Liver (tissue), 8 donors: ENCODE measurements at regions not wholly inside any gene's neighbourhood (a gene's known extent, or its start where the extent isn't known, plus 50 kb on each side); places are given as distances from the start of the nearest gene placed in this dataset.

Source experiments
- DNase-seq: peaks from one replicate; pipeline ENCODE4 v3.0.0-alpha.2; 2017; ENCODE audit warnings: low spot score
- H3K27ac ChIP-seq, 2 donors: one replicate each; pipeline ENCODE4 v1.7.0; 2013; ENCODE audit warnings: inconsistent platforms in 2 of 2, low read length in 2 of 2, control low read depth in 1 of 2, low read depth in 1 of 2, mild to moderate bottlenecking in 1 of 2
- H3K27me3 ChIP-seq, 4 donors: one replicate each; pipeline versions ENCODE4 v1.6.1 to v1.7.0; 2013; ENCODE audit warnings: low read length in 3 of 4, inconsistent platforms in 1 of 4, mild to moderate bottlenecking in 1 of 4, moderate library complexity in 1 of 4; ENCODE audit not compliant: control insufficient read depth in 4 of 4, insufficient read depth in 4 of 4
- H3K36me3 ChIP-seq, 4 donors: one replicate each; pipeline versions ENCODE4 v1.6.1 to v1.7.0; 2013; ENCODE audit warnings: low read length in 3 of 4, mild to moderate bottlenecking in 3 of 4, low read depth in 1 of 4, moderate library complexity in 1 of 4; ENCODE audit not compliant: control insufficient read depth in 4 of 4, insufficient read depth in 3 of 4
- H3K4me1 ChIP-seq, 4 donors: one replicate each; pipeline versions ENCODE4 v1.6.1 to v1.7.0; 2013; ENCODE audit warnings: low read length in 3 of 4, mild to moderate bottlenecking in 3 of 4, moderate library complexity in 1 of 4; ENCODE audit not compliant: control insufficient read depth in 4 of 4, insufficient read depth in 4 of 4
- H3K4me3 ChIP-seq, 3 donors: one replicate each; pipeline versions ENCODE4 v1.6.1 to v1.7.0; 2013; ENCODE audit warnings: low read length in 3 of 3, control low read depth in 1 of 3, low read depth in 1 of 3, mild to moderate bottlenecking in 1 of 3
- H3K9ac ChIP-seq, 2 donors: one replicate each; pipeline ENCODE4 v1.7.0; 2013; ENCODE audit warnings: low read length in 2 of 2, mild to moderate bottlenecking in 2 of 2, moderate library complexity in 2 of 2, control low read depth in 1 of 2, low read depth in 1 of 2
- H3K9me3 ChIP-seq, 4 donors: one replicate each; pipeline versions ENCODE4 v1.6.1 to v1.7.0; 2013; ENCODE audit warnings: low read length in 3 of 4; ENCODE audit not compliant: control insufficient read depth in 4 of 4
- EGR1 ChIP-seq, 2 donors: IDR thresholded peaks; 2 replicates each; pipeline ENCODE4 v1.6.1; 2016 to 2018; ENCODE audit warnings: antibody characterized with exemption in 2 of 2, low read depth in 2 of 2
- FOXA1 ChIP-seq: IDR thresholded peaks from 2 replicates; pipeline ENCODE4 v1.6.1; 2016; ENCODE audit warnings: antibody characterized with exemption
- GABPA ChIP-seq, 2 donors: IDR thresholded peaks in 1 of 2; conservative IDR thresholded peaks in 1 of 2; 2 replicates each; pipeline ENCODE4 v1.6.1; 2016; ENCODE audit warnings: antibody characterized with exemption in 2 of 2, mild to moderate bottlenecking in 1 of 2, moderate library complexity in 1 of 2
- HNF4A ChIP-seq, 2 donors: conservative IDR thresholded peaks; 2 replicates each; pipeline ENCODE4 v1.6.1; 2016; ENCODE audit warnings: antibody characterized with exemption in 2 of 2, mild to moderate bottlenecking in 2 of 2
- HNF4G ChIP-seq: IDR thresholded peaks from 2 replicates; pipeline ENCODE4 v1.6.1; 2016; ENCODE audit warnings: antibody characterized with exemption
- JUND ChIP-seq, 2 donors: IDR thresholded peaks; 2 replicates each; pipeline ENCODE4 v1.6.1; 2016; ENCODE audit warnings: antibody characterized with exemption in 2 of 2
- RAD21 ChIP-seq, 2 donors: IDR thresholded peaks; 2 replicates each; pipeline ENCODE4 v1.6.1; 2016; ENCODE audit warnings: antibody characterized with exemption in 2 of 2, mild to moderate bottlenecking in 2 of 2
- RXRA ChIP-seq, 2 donors: IDR thresholded peaks; 2 replicates each; pipeline ENCODE4 v1.6.1; 2017 to 2018; ENCODE audit warnings: antibody characterized with exemption in 2 of 2, mild to moderate bottlenecking in 1 of 2
- YY1 ChIP-seq: IDR thresholded peaks from 2 replicates; pipeline ENCODE4 v1.6.1; 2016; ENCODE audit warnings: antibody characterized with exemption, mild to moderate bottlenecking
- WGBS: extraction: QIAGEN DNeasy Blood & Tissue Kit; methylation state at CpG from one replicate; pipeline ENCODE4 v1.1.7; 2013; 5-methylcytosine and 5-hydroxymethylcytosine counted together
- TF ChIP-seq, protein P1 (sequence below): IDR thresholded peaks from 2 replicates; pipeline ENCODE4 v1.6.1; 2016; ENCODE audit warnings: antibody characterized with exemption
- TF ChIP-seq, protein P2 (sequence below): fragments of 150-350 bp; IDR thresholded peaks from 2 replicates; pipeline ENCODE4 v1.5.1; 2017; ENCODE audit warnings: improper control_type of control experiment, low read depth, low read length; ENCODE audit not compliant: missing input control
- TF ChIP-seq, protein P3 (sequence below): IDR thresholded peaks from 2 replicates; pipeline ENCODE4 v1.6.1; 2016; ENCODE audit warnings: antibody characterized with exemption
- TF ChIP-seq, protein P4 (sequence below): IDR thresholded peaks from 2 replicates; pipeline ENCODE4 v1.6.1; 2016; ENCODE audit warnings: antibody characterized with exemption
- donor health status: healthy.
- donor health status: healthy.
- donor health status: healthy.
- donor health status: healthy.
- donor health status: healthy.

DNA sequence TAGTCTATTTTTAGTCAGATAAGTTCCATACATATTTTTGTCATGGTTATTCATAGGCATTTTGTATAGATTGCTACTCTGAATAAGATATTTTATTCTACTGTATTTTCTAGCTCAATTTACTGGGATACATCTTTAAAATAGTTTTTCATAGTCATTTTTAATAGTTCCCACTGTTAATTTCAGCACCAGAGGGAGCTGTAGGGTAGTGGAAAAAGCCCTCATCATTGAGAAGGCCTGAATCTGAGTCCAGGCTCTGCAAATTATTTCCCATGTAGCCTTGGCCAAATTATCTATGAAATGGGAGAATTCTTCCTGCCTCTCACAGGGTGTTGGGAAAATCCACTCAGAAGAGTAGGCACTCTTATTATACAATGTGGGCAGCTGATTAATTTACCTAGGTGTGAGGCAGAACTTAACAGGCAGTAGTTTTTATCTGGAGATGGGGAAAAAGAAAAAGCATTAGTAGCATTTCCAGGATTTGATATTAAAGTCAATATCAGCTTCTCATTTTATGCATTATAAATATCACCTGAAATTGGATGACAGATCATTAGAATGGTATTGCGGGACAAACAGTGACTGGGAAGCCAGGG, 102.9 kb upstream of the PAQR3 start:
- H3K27ac ChIP-seq = no peak overlapping the region
- no peaks in the 10 kb centered on the region for H3K9me3 ChIP-seq
- H3K27me3 ChIP-seq = no peaks in the 10 kb centered on the region
- no peak overlapping the region for H3K9ac ChIP-seq
- 94% methylated on average over 1 of the region's 1 CpG for WGBS
- no peak for DNase-seq
- no peak for TF ChIP-seq FOXA1
- TF ChIP-seq, protein P1, sequence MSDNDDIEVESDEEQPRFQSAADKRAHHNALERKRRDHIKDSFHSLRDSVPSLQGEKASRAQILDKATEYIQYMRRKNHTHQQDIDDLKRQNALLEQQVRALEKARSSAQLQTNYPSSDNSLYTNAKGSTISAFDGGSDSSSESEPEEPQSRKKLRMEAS = no peak
- TF ChIP-seq, protein P2, sequence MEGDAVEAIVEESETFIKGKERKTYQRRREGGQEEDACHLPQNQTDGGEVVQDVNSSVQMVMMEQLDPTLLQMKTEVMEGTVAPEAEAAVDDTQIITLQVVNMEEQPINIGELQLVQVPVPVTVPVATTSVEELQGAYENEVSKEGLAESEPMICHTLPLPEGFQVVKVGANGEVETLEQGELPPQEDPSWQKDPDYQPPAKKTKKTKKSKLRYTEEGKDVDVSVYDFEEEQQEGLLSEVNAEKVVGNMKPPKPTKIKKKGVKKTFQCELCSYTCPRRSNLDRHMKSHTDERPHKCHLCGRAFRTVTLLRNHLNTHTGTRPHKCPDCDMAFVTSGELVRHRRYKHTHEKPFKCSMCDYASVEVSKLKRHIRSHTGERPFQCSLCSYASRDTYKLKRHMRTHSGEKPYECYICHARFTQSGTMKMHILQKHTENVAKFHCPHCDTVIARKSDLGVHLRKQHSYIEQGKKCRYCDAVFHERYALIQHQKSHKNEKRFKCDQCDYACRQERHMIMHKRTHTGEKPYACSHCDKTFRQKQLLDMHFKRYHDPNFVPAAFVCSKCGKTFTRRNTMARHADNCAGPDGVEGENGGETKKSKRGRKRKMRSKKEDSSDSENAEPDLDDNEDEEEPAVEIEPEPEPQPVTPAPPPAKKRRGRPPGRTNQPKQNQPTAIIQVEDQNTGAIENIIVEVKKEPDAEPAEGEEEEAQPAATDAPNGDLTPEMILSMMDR = peak; percentile 27
- no peak for TF ChIP-seq RXRA (IDR thresholded peaks at IDR 0.05)
- peak; percentile 69 to 71 for TF ChIP-seq RAD21 (IDR thresholded peaks at IDR 0.05)
- no peak for TF ChIP-seq YY1
- TF ChIP-seq JUND (IDR thresholded peaks at IDR 0.05) = no peak
- no peak for TF ChIP-seq EGR1 (IDR thresholded peaks at IDR 0.05; ENCODE audit: low read depth in 2 of 2)
- no peak for TF ChIP-seq HNF4A (conservative IDR thresholded peaks at IDR 0.05)
- TF ChIP-seq, protein P3, sequence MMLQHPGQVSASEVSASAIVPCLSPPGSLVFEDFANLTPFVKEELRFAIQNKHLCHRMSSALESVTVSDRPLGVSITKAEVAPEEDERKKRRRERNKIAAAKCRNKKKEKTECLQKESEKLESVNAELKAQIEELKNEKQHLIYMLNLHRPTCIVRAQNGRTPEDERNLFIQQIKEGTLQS = no peak
- no peaks in the 10 kb centered on the region for H3K4me1 ChIP-seq
- no peak overlapping the region for H3K4me3 ChIP-seq
- no peaks in the 10 kb centered on the region for H3K36me3 ChIP-seq

DNA sequence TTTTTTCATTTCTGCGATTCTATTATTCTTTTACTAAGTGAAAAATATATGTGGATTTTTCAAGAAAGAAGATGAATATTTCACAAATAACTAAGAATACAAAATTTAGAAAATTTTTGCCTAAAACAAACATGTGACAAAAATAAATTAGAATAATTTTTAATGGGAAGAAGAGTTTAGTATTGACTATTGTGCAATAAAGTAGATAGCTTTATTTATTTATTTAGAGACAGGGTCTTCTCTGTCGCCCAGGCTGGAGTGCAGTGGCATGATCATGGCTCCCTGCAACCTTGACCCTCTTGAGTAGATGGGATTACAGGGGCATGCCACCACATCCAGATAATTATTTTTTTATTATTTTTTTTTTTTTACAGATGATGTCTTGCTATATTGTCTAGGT, 95.3 kb upstream of the PAQR3 start:
- no peak for TF ChIP-seq HNF4A (conservative IDR thresholded peaks at IDR 0.05)
- no peak for TF ChIP-seq RXRA (IDR thresholded peaks at IDR 0.05)
- TF ChIP-seq, protein P2 = no peak
- TF ChIP-seq, protein P4, sequence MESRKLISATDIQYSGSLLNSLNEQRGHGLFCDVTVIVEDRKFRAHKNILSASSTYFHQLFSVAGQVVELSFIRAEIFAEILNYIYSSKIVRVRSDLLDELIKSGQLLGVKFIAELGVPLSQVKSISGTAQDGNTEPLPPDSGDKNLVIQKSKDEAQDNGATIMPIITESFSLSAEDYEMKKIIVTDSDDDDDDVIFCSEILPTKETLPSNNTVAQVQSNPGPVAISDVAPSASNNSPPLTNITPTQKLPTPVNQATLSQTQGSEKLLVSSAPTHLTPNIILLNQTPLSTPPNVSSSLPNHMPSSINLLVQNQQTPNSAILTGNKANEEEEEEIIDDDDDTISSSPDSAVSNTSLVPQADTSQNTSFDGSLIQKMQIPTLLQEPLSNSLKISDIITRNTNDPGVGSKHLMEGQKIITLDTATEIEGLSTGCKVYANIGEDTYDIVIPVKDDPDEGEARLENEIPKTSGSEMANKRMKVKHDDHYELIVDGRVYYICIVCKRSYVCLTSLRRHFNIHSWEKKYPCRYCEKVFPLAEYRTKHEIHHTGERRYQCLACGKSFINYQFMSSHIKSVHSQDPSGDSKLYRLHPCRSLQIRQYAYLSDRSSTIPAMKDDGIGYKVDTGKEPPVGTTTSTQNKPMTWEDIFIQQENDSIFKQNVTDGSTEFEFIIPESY = no peak
- TF ChIP-seq EGR1 (IDR thresholded peaks at IDR 0.05; ENCODE audit: low read depth in 2 of 2) = no peak
- TF ChIP-seq GABPA (IDR thresholded peaks at IDR 0.05 in 1 of 2, conservative IDR thresholded peaks at IDR 0.05 in 1 of 2) = no peak
- no peak for TF ChIP-seq RAD21 (IDR thresholded peaks at IDR 0.05)
- no peak for TF ChIP-seq HNF4G
- no peak for TF ChIP-seq YY1
- Histone ChIP-seq H3K27ac (no peak overlapping the region), H3K9ac (no peak overlapping the region), H3K4me3 (no peak overlapping the region), H3K36me3 (no peaks in the 10 kb centered on the region), H3K27me3 (no peaks in the 10 kb centered on the region), H3K4me1 (no peaks in the 10 kb centered on the region), H3K9me3 (no peaks in the 10 kb centered on the region)
- no peak for DNase-seq
- WGBS = 80% methylated on average over 2 of the region's 2 CpGs
